PC-9 (cell line): ENCODE measurements at regions not wholly inside any gene's neighbourhood (a gene's known extent, or its start where the extent isn't known, plus 50 kb on each side); places are given as distances from the start of the nearest gene placed in this dataset.
A peak's percentile ranks its signal among the peaks of the same experiment; 100 is the strongest.

Experiments
- BruUV-seq: library from RNA; stranded (reverse); fragments of 400-500 nt; replicated peaks from 2 replicates; lab custom pipeline; 2021; lab: Mats Ljungman, UMichigan
- CTCF ChIA-PET: fragments of 300-600 bp; sonication (Branson Sonifier 250); formaldehyde crosslinking; loops from one replicate; lab custom pipeline; 2022; ENCODE audit warnings: antibody characterized with exemption; lab: Charles Lee
- POLR2A ChIA-PET: fragments of 300-600 bp; sonication (Branson Sonifier 250); formaldehyde crosslinking; loops from one replicate; lab custom pipeline; 2022; ENCODE audit warnings: antibody characterized with exemption; ENCODE audit not compliant: unreplicated experiment; lab: Charles Lee
- DNase-seq, 2 experiments: peaks; one replicate each; pipeline versions ENCODE4 v3.0.0 to v3.0.0-alpha.2; 2015 to 2022; ENCODE audit warnings: mixed read lengths in 1 of 2
- H2AFZ ChIP-seq: fragments of 200-600 bp; sonication (generic); 2 replicates; pipeline ENCODE4 v1.8.1; 2017; ENCODE audit warnings: antibody characterized with exemption
- H3F3A ChIP-seq: fragments of 200-600 bp; sonication (generic); 2 replicates; pipeline ENCODE4 v1.8.1; 2017; ENCODE audit warnings: antibody characterized with exemption, mild to moderate bottlenecking, low read depth; ENCODE audit not compliant: insufficient read depth
- H3K27ac ChIP-seq: fragments of 200-600 bp; sonication (generic); 2 replicates; pipeline ENCODE4 v1.6.1; 2016; ENCODE audit warnings: mixed run types
- H3K27me3 ChIP-seq: fragments of 200-600 bp; sonication (generic); 2 replicates; pipeline ENCODE4 v1.6.1; 2016; ENCODE audit warnings: low read depth, mixed run types; ENCODE audit not compliant: insufficient read depth
- H3K36me3 ChIP-seq: fragments of 200-600 bp; sonication (generic); 2 replicates; pipeline ENCODE4 v1.6.1; 2016; ENCODE audit warnings: low read depth, mixed run types
- H3K4me1 ChIP-seq: fragments of 200-600 bp; sonication (generic); replicated peaks from 2 replicates; pipeline ENCODE4 v1.6.1; 2016; ENCODE audit warnings: mixed run types; ENCODE audit not compliant: insufficient read depth
- H3K4me2 ChIP-seq: fragments of 200-600 bp; sonication (generic); 2 replicates; pipeline ENCODE4 v1.6.1; 2017; ENCODE audit warnings: mixed run types
- H3K4me3 ChIP-seq: fragments of 200-600 bp; sonication (generic); 2 replicates; pipeline ENCODE4 v1.6.1; 2016; ENCODE audit warnings: mixed run types
- H3K79me2 ChIP-seq: fragments of 200-600 bp; sonication (generic); 2 replicates; pipeline ENCODE4 v1.6.1; 2017; ENCODE audit warnings: low read depth, mixed run types
- H3K9me2 ChIP-seq: fragments of 200-600 bp; sonication (generic); 2 replicates; pipeline ENCODE4 v1.8.1; 2017; ENCODE audit warnings: mild to moderate bottlenecking; ENCODE audit not compliant: insufficient read depth
- H3K9me3 ChIP-seq: fragments of 200-600 bp; sonication (generic); 2 replicates; pipeline ENCODE4 v1.8.1; 2016; ENCODE audit warnings: low read depth; ENCODE audit not compliant: insufficient read depth
- H4K20me1 ChIP-seq: fragments of 200-600 bp; sonication (generic); 2 replicates; pipeline ENCODE4 v1.8.1; 2017; ENCODE audit not compliant: insufficient read depth
- CTCF ChIP-seq: fragments of 200-600 bp; sonication (generic); conservative IDR thresholded peaks from 2 replicates; pipeline ENCODE4 v1.6.1; 2017; ENCODE audit warnings: mixed run types, antibody characterized with exemption, mild to moderate bottlenecking, moderate library complexity
- EZH2 ChIP-seq: fragments of 200-600 bp; sonication (generic); IDR thresholded peaks from 2 replicates; pipeline ENCODE4 v1.8.0; 2017; ENCODE audit warnings: antibody characterized with exemption, low read depth
- intact Hi-C: fragments of 100-400 bp; cut with micrococcal nuclease; formaldehyde crosslinking; loops from one replicate; pipeline ENCODE4 v1.10.0; 2022; ENCODE audit not compliant: unreplicated experiment

- Histone ChIP-seq H3K36me3 (no peaks in the 10 kb centered on the region), H3K79me2 (peaks cover 12% of the 10 kb centered on the region), H3K9me3 (0 out of 2 replicates have a peak, but pooled peaks cover 2% of the 10 kb centered on the region), H3K9me2 (peaks cover 3% of the 10 kb centered on the region; the same call in 1 of the 2 replicates), H3K4me3 (no peak overlapping the region), H2AFZ (no peak overlapping the region), H3K4me2 (no peak overlapping the region), H4K20me1 (no peaks in the 10 kb centered on the region), H3K27me3 (no peaks in the 10 kb centered on the region), H3K4me1 (peaks cover 35% of the 10 kb centered on the region), H3F3A (peaks cover 27% of the 10 kb centered on the region; the same call in 1 of the 2 replicates), H3K27ac (no peak overlapping the region)
- POLR2A ChIA-PET, result interaction anchor here (0.6 kb wide), 1 partner anchor 20 kb away, joined by 6 read pairs; no protein-coding TSS in a partner anchor
- TF ChIP-seq EZH2, result no peak
- no peak for TF ChIP-seq CTCF
- no peak for DNase-seq
- CTCF ChIA-PET, result interaction anchor here (1.0 to 1.1 kb wide), 2 partner anchors 14 to 146 kb away, joined by 3 read pairs; no protein-coding TSS in a partner anchor
- BruUV-seq, result no TSS peak
- intact Hi-C loops, result no loop called here
Measured at GRCh38 chr1:81695741-81696140, 105.0 kb upstream of the ADGRL2 start.

GRCh38 chr1:81693316-81693715 is 107.4 kb upstream of the ADGRL2 start:
- Histone ChIP-seq H3K27me3 (no peaks in the 10 kb centered on the region), H3F3A (peaks cover 33% of the 10 kb centered on the region), H3K4me2 (no peak overlapping the region), H4K20me1 (no peaks in the 10 kb centered on the region), H3K79me2 (no peaks in the 10 kb centered on the region), H2AFZ (0 out of 2 replicates have a peak overlapping the region, but pooled peaks have one; percentile 23), H3K9me3 (peaks cover 2% of the 10 kb centered on the region; the same call in 1 of the 2 replicates), H3K36me3 (no peaks in the 10 kb centered on the region), H3K9me2 (peaks cover 3% of the 10 kb centered on the region; the same call in 1 of the 2 replicates), H3K4me1 (peaks cover 51% of the 10 kb centered on the region), H3K4me3 (no peak overlapping the region), H3K27ac (peak overlapping the region; percentile 5; the same call in 1 of the 2 replicates)
- TF ChIP-seq CTCF, result no peak
- no peak for TF ChIP-seq EZH2
- ChIA-PET CTCF (no interaction called here), POLR2A (no interaction called here)
- intact Hi-C loops, result no loop called here
- no peak for DNase-seq
- BruUV-seq, result no TSS peak

GRCh38 chr1:81690676-81691453 is 109.9 kb upstream of the ADGRL2 start:
- Histone ChIP-seq H3K9me3 (peaks cover 14% of the 10 kb centered on the region), H3K9me2 (no peaks in the 10 kb centered on the region), H3K36me3 (no peaks in the 10 kb centered on the region), H4K20me1 (no peaks in the 10 kb centered on the region), H3K79me2 (no peaks in the 10 kb centered on the region), H3F3A (peaks cover 31% of the 10 kb centered on the region), H3K4me3 (no peak overlapping the region; the same call in 1 of the 2 replicates), H2AFZ (no peak overlapping the region; the same call in 1 of the 2 replicates), H3K4me2 (peak overlapping the region; percentile 75; the same call in 1 of the 2 replicates), H3K4me1 (peaks cover 44% of the 10 kb centered on the region), H3K27ac (peak overlapping the region; percentile 95), H3K27me3 (no peaks in the 10 kb centered on the region)
- CTCF ChIA-PET, result no interaction called here
- TF ChIP-seq EZH2 (no peak), CTCF (no peak)
- DNase-seq, result no peak
- POLR2A ChIA-PET, result no interaction called here
- intact Hi-C loops, result no loop called here
- no TSS peak for BruUV-seq
